HEK293T (cell line): ENCODE measurements at regions not wholly inside any gene's neighbourhood (a gene's known extent, or its start where the extent isn't known, plus 50 kb on each side); places are given as distances from the start of the nearest gene placed in this dataset.
"Not testable (repeated sequence)": the region's sequence is repeated elsewhere in the genome, so short reads cannot be mapped to it uniquely, and the experiment has no call there.

Experiments
- BHLHE40 ChIP-seq: fragments of 450-650 bp; IDR thresholded peaks from 2 replicates; pipeline ENCODE4 v1.6.1; 2016; ENCODE audit warnings: mild to moderate bottlenecking, moderate library complexity, borderline replicate concordance
- ELF4 ChIP-seq: fragments of 450-650 bp; IDR thresholded peaks from 2 replicates; pipeline ENCODE4 v1.6.1; 2017; ENCODE audit warnings: antibody characterized with exemption
- FOXA1 ChIP-seq: fragments of 450-650 bp; IDR thresholded peaks from 2 replicates; pipeline ENCODE4 v1.6.1; 2016; ENCODE audit warnings: mild to moderate bottlenecking
- FOXK2 ChIP-seq: fragments of 450-650 bp; IDR thresholded peaks from 2 replicates; pipeline ENCODE4 v1.6.1; 2016; ENCODE audit warnings: mild to moderate bottlenecking
- FOXM1 ChIP-seq: fragments of 450-650 bp; IDR thresholded peaks from 2 replicates; pipeline ENCODE4 v1.6.1; 2017; ENCODE audit warnings: mild to moderate bottlenecking, borderline replicate concordance
- HDGF ChIP-seq: fragments of 450-650 bp; IDR thresholded peaks from 2 replicates; pipeline ENCODE4 v1.6.1; 2017; ENCODE audit warnings: antibody characterized with exemption, borderline replicate concordance
- L3MBTL2 ChIP-seq: fragments of 450-650 bp; conservative IDR thresholded peaks from 2 replicates; pipeline ENCODE4 v1.6.1; 2016; ENCODE audit warnings: mild to moderate bottlenecking
- SP1 ChIP-seq: fragments of 450-650 bp; IDR thresholded peaks from 2 replicates; pipeline ENCODE4 v1.6.1; 2017
- SUZ12 ChIP-seq: fragments of 450-650 bp; IDR thresholded peaks from 2 replicates; pipeline ENCODE4 v1.6.1; 2016; ENCODE audit warnings: mild to moderate bottlenecking

GRCh38 chr11:49384371-49384770, 176.0 kb upstream of the FOLH1 start:
- not testable (repeated sequence) for TF ChIP-seq SUZ12, L3MBTL2, SP1, ELF4, FOXM1, FOXA1, BHLHE40, FOXK2, HDGF
